ENCODE measurements at regions not wholly inside any gene's neighbourhood (a gene's known extent, or its start where the extent isn't known, plus 50 kb on each side); places are given as distances from the start of the nearest gene placed in this dataset.

- no peak for DNase-seq (ENCODE audit: low read depth in 2 of 2)
Observed at GRCh38 chr7:42311195-42311594, 74.2 kb upstream of the GLI3 start.

GRCh38 chr7:42292991-42293521, 56.0 kb upstream of the GLI3 start:
- DNase-seq (ENCODE audit: low read depth in 2 of 2), result no peak

- DNase-seq (ENCODE audit: low read depth in 2 of 2), result no peak
Observed at GRCh38 chr7:42289473-42289872, 52.5 kb upstream of the GLI3 start.

Measured in fibroblast of skin of left biceps (primary cell).